ENCODE measurements at regions not wholly inside any gene's neighbourhood (a gene's known extent, or its start where the extent isn't known, plus 50 kb on each side); places are given as distances from the start of the nearest gene placed in this dataset.

DNA sequence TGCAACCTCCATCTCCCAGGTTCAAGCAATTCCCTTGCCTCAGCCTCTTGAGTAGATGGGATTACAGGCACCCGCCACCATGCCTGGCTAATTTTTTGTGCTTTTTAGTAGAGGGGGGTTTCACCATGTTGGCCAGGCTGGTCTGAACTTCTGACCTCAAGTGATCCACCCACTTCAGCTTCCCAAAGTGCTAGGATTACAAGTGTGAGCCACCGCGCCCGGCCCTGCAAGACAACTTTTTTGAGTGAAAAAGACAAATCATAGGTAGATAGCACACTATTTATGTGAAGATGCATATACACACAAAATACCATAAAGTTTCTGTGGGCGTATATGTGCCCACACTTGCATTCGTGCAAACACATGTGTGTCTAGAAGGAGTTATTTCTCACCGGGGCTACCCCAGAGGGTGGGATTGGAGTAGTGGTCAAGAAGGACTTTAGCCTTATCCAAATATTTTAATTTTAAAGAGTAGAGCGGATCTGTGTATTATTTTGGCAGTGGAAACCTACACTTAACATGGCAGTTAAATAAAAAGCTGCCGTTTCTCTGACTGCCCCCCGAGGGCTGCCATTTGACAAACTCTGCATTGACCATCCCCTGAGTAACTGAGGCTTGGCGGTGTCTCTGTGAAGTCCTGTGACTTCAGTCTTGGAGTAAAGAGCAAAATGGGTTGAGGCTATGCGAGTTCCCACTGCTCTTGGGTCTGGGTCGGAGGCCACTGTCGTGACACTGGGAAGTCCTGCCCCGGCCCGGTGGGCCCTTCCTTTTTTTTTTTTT lies 93.4 kb upstream of the PTCH1 start:
- no peak for DNase-seq

DNA sequence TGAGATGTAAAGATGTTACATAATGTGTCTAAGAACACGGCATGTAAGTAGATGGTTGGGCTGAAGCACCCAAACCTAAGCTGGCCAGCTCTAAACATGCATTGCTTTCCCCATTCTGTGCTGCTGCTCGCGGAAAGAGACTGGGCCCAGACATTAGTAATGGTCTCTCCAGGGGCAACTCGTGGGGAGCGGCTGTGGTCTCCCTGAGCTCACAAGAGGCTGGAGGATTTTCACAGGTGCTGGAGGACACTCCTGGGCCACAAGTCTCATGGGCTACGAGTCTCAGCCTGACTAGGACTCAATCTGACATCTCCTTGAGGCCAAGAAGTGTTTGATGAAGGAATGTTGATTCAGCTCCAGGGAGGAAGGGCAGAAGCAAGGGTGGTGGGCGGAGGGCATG lies 92.7 kb upstream of the PTCH1 start:
- no peak for DNase-seq

DNA sequence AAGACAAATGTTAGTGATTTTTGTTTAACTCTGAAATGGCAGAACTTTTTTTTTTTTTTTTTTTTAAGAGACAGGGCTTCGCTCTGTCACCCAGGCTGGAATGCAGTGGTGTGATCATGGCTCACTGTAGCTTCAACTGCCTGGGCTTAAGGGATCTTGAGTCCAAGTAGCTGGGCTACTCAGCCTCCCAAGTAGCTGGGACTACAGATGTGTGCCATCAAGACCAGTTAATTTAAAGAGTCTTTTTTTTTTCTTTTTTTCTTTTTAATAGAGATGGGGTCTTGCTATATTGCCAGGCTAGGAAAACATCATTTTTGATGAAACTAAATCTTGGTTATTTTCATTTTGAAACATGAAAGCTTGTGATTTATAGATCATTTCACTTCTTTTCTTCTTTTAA lies 91.6 kb upstream of the PTCH1 start:
- DNase-seq, result no peak

DNA sequence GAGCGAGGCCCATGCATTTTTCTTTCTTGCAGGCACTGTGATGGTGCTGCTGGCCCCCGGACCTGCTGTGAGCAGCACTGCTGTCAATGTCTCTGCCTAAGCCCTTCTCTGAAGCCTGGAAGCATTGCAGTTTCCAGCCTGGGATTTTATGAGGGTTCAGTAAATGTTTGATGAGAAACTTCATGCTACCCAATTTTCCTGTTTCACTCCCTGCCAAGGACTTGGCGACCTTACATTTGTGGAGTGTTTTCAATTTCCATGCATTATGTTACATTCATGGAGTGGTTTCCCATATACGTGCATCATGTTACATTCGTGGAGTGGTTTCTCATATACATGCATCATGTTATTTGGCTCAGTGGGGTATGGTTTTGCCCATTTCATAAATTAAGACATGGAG lies 90.7 kb upstream of the PTCH1 start:
- no peak for DNase-seq

DNA sequence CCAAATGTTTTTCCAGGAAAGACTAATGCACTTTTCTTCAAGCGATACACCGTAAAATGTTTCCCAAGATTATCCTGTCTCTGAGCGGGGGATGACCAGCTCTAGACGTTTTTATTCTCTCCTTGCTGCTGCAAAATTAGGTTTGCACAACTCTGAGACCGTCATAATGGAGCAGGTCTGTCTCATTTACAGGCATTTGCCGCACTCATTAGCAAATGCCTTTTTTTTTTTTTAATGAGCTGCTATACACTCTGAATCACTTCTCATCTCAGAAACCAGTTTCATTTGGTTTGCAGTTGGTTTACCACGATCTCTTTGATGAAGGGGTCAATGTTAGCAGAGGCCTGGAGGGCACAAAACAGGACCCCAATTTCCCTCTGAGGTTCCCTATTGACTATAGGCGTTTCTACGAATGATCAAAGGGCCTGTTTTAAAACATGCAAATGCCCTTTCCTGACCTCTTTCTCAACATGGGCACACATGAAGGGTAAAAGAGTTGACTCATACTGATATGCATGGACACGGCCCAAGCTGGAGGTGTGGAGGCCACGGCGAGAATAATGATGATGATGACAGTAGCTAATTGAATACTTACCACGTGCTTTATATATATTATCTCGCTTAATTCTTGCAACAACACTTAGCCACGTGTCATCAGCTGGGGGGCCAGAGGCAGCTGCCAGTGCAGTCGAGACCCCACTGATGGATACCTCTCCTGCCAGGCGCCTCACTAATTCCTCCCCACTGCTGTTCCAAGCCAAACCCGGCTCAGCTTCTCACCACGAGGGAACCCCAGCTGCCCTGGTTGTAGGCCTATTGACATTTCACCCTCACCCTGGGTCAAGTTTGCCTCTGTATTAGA lies 89.9 kb upstream of the PTCH1 start:
- DNase-seq, result no peak

DNA sequence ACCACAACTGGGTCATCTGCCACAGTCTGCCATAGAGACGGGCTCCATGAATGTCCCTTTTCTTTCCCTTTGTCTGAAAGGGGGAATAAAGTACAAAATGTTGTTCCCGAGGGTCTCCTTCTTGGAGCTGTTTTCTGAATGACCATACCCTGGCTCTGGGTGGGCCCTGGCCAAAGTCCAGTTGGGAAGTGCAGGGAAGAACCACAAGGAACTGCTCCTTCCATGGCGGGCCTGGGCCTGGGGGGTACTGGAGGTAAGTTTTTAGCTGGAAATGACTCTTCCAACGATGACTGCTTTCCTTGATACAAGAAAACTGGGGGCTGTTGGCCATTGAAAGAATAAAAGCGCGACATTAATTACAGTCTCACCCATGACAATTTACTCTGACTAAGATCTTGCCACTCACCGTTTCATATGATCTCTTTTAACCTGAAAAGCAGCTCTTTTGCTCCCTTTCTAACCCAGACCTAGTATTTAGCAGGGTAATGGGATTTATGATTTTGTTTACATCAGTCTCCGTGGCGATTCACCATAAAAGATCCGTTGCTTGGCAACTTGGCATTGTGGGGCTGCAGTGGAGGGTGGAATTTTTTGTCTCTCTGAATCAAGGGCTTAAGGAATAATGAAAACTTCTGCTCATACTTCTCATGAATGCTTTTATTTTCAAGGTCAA lies 89.2 kb upstream of the PTCH1 start:
- DNase-seq, result no peak

DNA sequence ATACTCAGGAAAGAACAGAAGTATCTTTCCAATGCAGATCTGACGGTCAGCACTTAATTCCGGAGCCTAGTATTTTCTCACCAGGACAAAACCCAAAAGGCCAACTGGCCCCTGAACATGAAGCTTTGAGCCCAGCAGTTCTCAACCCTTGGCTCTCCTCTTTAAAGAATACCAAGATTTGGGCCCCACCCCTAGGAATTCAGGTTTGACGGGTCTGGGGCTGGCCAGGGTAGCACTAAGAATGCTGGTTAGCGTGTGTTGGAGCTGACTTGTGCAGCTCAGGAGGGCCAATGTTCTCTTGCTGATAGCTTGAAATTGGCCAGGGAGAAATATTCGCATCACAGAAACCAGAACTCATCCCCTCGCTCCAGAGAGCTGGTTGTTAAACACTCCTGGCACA lies 88.3 kb upstream of the PTCH1 start:
- DNase-seq, result no peak

DNA sequence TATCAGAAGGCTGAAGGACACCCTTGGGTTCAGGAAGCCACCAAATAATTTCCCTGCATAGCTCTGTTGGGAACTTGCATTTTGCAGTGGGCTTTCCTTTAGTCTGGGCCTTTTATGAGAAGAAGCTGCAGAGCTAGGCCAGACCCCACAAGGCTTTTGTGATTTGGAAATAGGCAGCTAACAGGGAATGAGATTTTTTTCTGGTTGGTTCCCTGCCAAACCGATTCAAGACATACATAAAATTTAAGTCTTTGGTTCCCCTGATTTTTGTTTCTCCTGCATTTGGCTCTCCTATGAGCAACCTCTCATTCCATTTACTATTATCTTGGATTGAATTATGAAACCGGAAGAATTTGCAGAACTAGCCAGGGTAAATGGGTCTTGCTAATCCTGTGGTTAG lies 81.5 kb upstream of the PTCH1 start:
- DNase-seq, result no peak

DNA sequence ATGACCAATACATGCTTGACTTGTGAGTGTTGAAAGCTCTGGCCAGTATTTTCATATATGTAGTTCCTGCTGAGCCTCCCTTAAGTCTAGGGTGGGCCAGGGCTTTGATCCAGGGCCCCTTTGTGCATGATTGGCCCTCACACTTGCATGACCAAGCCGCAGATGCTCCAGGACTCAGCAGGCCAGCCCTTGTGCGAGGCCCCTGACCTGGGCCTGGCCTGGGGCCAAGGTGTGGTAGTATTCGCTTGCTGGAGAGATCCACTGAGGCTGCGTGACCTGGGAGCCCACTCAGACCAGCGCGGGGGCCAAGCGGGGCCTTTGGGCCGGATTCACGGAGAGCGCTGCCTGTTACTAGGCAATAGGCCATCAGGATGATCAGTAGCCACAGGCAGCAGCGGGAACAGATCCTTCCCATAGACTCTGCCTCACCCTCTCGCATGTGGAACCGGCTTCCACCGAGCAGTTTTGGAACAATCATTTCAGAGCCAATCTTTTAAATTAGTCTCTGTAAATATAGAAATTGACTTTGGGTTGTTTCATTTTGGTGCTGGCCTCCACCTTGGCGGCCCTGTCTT lies 79.0 kb upstream of the PTCH1 start:
- no peak for DNase-seq

DNA sequence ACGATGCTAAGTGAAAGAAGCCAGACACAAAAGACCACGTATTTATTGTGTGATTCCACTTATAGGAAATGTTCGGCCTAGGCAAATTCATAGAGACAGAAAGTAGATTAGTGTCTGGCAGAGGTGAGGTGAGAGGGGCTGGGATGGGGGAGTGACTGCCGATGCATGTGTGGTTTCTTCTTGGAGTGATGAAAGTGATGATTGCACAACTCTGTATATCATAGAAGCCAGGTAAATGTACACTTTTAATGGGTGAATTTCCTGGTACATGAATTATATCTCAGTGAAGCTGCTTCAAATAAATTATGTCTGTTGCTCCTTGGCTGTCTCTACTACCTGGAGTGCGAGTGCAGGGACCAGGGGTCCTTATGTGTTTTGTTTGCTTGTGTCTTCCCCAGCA lies 76.2 kb upstream of the PTCH1 start:
- no peak for DNase-seq

DNA sequence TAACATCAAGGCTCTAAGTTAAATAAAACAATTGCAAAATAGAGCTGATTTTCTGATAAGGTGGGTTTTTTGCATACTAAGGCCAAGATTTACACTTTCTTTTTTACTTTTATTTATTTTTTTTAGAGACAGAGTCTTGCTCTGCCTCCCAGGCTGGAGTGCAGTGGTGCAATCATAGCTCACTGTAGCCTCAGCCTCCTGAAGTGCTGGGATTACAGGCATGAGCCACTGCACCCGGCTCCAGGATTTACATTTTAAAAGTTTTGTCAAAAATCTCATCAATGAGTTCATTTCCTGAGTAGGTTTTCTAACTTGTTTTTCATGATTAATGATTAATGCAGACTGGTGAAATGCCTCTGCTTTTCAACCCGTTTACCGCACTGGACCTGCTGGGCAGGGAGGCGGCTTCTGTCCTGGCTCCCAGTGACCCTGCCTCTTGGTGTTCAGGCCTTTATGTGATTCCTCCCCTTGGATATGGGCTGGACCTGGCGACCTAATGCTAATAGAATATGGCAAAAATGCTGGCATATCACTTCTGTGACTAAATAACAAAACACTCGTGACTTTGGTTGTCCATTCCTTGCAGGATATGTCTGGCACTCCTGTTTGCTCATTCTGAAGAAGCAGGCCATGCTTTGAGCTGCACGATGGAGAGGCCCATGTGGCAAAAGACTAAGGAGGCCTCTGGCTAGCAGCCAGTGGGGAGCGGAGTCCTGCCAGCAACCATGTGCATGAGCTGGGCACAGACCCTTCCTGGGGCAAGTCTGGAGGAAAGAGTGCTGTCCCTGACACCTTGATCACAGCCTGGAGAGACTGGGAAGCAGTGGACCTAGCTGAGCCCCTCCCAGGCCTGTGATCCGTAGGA lies 72.2 kb upstream of the PTCH1 start:
- DNase-seq, result no peak

DNA sequence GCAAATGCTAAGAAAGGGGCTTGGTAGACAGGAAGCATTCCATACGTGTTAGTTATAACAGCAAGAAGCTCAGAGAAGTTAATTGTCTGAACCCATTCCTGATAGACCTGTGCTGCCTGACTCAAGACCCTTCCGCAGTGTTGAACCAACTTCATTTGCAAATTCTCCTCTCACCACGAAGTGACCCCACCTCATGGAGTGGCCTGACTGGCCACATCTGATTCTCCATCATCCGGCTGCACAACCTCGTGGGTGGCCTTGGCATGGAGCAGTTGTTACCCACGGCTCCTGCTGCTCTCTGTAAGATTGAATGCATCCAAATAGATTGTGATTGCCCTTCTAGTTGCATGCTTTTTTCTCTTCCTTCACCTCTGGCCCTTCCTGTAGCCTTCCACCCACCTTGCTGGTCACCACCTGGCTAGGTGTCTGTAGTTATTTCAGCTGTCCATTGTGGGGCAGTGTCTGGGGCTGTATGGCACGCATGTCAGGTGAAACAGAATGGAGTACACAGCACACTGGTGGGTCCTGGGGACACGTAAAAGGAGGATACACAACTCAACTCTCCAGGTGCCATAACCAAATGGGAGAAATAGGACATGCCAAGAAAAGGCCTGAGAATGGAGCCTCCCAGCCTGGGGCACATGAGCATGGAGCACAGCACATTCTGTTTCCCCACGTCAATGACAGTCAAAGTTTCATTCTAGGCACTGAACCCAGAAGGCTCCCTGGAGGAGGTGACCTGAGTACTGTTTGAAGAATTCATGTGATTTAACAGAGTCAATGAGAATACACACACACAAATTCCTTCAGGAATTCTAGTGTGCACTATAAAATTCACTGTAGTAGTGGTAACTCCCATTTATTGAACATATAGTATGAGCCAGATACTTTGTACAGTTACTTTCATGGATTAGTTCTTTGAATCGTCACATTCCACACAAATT lies 70.5 kb upstream of the PTCH1 start:
- DNase-seq, result no peak

DNA sequence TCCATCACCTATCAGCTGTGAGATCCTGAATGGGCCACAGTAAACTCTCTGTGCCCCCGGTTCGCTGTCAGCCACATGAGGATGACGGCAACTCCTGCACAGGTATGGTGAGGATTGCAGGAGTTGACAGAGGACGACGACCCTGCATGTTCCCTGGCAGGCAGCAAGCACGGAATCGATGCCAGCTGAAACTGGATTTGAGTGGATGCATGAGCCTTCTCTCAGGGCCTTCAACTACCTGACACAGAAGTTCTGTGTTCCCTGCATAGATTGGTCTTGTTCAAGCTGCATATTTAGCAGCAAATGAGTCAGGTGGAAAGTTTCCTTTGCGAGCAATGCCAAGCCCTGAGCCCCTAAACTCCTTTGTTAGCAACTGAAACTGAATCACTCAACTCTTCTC lies 69.6 kb upstream of the PTCH1 start:
- DNase-seq, result no peak

DNA sequence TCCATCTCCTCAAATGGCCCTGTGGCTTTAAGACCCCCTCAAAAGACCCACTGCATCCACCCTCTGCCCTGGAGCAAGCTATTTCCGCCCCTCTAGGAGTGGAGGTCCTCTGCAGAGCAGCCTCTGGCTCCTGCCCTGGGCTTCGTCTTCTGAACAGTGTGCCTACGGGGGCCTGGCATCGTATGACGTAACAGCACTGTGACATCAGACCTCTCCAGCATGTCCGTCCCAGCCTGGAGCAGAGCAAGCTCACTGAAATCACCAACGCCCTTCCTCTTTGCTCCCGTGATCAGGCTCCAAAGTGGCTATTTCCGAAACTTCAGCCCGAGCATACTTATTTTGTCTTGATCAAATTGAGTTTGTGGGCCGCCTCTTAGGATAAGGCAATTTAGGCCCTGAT lies 69.1 kb upstream of the PTCH1 start:
- DNase-seq, result no peak

DNA sequence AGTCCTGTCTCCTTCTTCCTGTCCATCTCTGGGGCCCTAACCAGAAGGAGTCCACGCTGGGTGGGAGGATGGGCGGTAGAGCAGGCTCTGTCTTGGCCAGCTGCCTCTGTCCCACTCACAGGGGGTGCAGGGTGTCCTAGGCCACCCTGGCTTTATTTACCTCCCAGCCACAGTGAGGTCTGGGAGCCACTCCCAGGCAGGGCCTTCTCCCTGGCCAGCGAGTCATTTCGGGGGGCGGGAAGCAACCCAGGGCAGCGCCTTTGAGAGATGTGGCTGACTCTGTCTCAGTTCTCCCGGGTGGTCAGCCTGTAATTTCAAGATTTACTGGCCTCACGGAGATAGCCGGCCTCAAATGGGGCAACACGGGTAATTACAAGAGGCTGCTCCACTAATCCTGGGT lies 67.4 kb upstream of the PTCH1 start:
- no peak for DNase-seq

DNA sequence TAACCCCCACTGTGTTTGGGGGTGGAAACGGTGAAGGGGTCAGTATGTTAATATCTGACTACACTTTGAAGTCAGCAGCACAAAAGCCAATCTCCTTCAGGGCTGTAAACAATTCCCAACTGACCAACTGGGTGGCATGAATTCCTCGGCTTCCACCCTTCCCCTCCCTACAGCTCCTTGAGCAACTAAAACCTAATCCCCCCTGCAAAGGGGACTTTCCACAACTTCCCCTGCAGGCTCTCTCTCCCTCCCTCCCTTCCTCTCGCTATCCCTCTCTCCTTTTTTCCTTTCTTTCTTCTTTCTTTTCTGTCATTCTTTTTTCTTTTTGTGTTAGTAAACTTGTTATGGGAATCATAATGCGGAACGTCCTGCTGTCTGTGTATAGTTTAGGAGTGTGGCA lies 65.1 kb upstream of the PTCH1 start:
- DNase-seq, result no peak

DNA sequence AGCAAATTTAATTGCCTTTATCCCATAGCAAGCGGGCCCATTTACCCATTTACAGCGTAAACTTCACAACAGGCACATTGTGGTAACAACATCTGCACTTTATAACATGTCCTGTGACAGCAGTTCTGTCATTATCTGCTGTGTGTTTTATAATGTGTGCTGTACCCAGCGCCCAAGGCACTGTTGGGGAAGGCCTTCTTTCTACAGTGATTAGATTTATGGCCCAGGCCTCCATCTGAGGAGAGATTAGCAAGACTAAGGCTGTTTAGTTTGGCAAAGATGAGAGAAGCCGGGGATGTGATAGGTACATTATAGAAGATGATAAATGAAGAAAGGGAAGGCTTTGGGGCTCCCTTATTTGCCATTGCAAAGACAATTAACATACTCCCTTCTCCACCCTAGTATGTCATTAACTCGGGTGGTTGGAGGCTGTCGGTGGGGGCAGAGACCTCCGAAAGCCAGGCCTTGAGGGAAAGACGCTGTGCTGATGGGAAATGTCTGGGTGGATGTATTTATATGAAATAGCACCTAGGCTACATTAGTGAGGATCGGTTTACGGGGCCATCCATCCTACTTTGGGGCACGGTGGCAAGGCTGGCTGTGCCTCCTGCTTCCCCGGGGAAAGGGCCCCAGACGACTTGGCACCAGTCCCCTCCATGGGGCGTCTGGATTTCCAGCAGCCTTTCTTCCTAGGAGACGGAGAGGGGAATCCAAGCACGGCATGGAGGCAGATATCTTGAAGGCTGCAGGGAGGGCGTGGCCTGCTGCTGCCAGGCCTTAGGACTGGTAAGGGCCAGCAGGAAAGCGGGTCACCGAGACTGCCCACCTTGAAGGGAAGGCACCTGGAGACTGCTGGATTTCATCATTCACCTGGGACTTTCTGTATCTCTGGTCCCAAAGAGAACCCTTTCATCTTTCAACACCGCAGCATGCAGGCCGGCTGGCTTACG lies 64.3 kb upstream of the PTCH1 start:
- no peak for DNase-seq

DNA sequence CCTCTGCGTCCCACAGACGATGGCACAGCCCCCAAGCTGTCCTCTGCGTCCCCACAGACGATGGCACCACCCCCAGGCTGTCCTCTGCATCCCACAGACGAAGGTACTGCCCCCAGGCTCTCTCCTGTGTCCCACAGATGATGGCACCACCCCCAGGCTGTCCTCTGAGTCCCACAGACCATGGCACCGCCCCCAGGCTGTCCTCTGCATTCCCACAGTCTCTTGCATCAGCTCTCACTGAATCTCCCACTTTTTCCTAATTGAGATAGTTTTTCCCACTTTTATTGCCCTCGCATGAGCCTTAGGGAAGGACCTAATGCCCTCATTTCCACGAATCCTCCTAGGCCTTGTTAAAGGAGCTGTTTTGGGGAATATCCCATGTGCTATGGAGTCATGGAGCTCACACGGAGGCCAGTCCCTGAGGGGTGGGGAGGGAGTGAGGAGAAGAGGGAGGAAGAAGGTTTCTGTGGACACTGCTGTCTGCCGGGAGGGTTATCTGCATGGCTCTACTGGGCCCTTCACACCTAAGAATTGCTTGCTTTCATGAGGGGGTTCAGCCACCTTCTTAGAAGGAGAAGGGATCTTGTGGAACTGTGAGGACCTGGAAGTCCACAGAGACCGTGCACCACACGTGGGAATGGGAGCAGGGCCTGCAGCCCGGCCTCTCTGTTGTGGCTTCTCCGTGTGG lies 58.2 kb upstream of the PTCH1 start:
- DNase-seq, result no peak

DNA sequence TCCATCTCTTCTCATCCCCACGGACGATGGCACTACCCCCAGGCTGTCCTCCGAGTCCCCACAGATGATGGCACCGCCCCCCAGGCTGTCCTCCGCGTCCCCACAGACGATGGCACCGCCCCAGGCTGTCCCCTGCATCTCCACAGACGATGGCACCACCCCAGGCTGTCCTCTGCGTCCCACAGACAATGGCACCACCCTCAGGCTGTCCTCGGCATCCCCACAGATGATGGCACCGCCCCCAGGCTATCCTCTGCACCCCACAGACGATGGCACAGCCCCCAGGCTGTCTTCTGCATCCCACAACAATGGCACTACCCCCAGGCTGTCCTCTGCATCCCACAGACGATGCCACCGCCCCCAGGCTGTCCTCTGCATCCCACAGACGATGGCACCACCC lies 57.4 kb upstream of the PTCH1 start:
- DNase-seq, result peak; percentile 15
